Stimulated activated CD8-positive, alpha-beta memory T cell treated with anti-CD3 and anti-CD28 coated beads, Interleukin-4, amount 100 ng/mL, for 48 hours (primary cell): ENCODE measurements at regions not wholly inside any gene's neighbourhood (a gene's known extent, or its start where the extent isn't known, plus 50 kb on each side); places are given as distances from the start of the nearest gene placed in this dataset.
"Not testable (repeated sequence)": the region's sequence is repeated elsewhere in the genome, so short reads cannot be mapped to it uniquely, and the experiment has no call there.

Experiments used
- DNase-seq: peaks from one replicate; pipeline ENCODE4 v3.0.0-alpha.2; 2020

- no peak for DNase-seq
Measured at GRCh38 chr2:180591947-180592346, 388.5 kb upstream of the UBE2E3 start.

- DNase-seq: not testable (repeated sequence)
Measured at GRCh38 chr2:180591093-180591781, 389.2 kb upstream of the UBE2E3 start.

GRCh38 chr2:180583441-180584140, 396.8 kb upstream of the UBE2E3 start:
- DNase-seq: no peak

- DNase-seq: no peak
Measured at GRCh38 chr2:180579388-180579787, 401.0 kb upstream of the UBE2E3 start.

- no peak for DNase-seq
Measured at GRCh38 chr2:180578441-180578840, 402.0 kb upstream of the UBE2E3 start.

GRCh38 chr2:180577567-180577966, 402.8 kb upstream of the UBE2E3 start:
- no peak for DNase-seq

- DNase-seq: no peak
Measured at GRCh38 chr2:180573951-180574350, 406.5 kb upstream of the UBE2E3 start.

- no peak for DNase-seq
Measured at GRCh38 chr2:180572346-180572745, 408.1 kb upstream of the UBE2E3 start.

- no peak for DNase-seq
Measured at GRCh38 chr2:180571559-180571958, 408.8 kb upstream of the UBE2E3 start.

GRCh38 chr2:180570864-180571263, 409.5 kb upstream of the UBE2E3 start:
- DNase-seq: no peak

GRCh38 chr2:180564051-180564450, 416.4 kb upstream of the UBE2E3 start:
- no peak for DNase-seq

GRCh38 chr2:180562378-180562777, 418.0 kb upstream of the UBE2E3 start:
- no peak for DNase-seq

- DNase-seq: no peak
Measured at GRCh38 chr2:180559771-180560170, 420.6 kb upstream of the UBE2E3 start.

- DNase-seq: no peak
Measured at GRCh38 chr2:180559038-180559437, 421.4 kb upstream of the UBE2E3 start.

- DNase-seq: no peak
Measured at GRCh38 chr2:180555391-180555965, 424.9 kb upstream of the UBE2E3 start.

GRCh38 chr2:180554330-180554729, 426.1 kb upstream of the UBE2E3 start:
- DNase-seq: no peak

GRCh38 chr2:180553094-180553715, 427.2 kb upstream of the UBE2E3 start:
- DNase-seq: no peak

GRCh38 chr2:180542511-180542910, 437.9 kb upstream of the UBE2E3 start:
- DNase-seq: no peak

GRCh38 chr2:180540761-180541160, 439.6 kb upstream of the UBE2E3 start:
- no peak for DNase-seq

- DNase-seq: no peak
Measured at GRCh38 chr2:180539541-180539940, 440.9 kb upstream of the UBE2E3 start.

- DNase-seq: no peak
Measured at GRCh38 chr2:180535289-180535688, 445.1 kb upstream of the UBE2E3 start.

GRCh38 chr2:180531787-180532186, 448.6 kb upstream of the UBE2E3 start:
- not testable (repeated sequence) for DNase-seq

GRCh38 chr2:180524499-180524898, 455.9 kb upstream of the UBE2E3 start:
- no peak for DNase-seq
